ENCODE measurements at regions not wholly inside any gene's neighbourhood (a gene's known extent, or its start where the extent isn't known, plus 50 kb on each side); places are given as distances from the start of the nearest gene placed in this dataset.

- no peak for DNase-seq
Measured at GRCh38 chr1:36743286-36744005, 260.7 kb upstream of the CSF3R start.

DNA sequence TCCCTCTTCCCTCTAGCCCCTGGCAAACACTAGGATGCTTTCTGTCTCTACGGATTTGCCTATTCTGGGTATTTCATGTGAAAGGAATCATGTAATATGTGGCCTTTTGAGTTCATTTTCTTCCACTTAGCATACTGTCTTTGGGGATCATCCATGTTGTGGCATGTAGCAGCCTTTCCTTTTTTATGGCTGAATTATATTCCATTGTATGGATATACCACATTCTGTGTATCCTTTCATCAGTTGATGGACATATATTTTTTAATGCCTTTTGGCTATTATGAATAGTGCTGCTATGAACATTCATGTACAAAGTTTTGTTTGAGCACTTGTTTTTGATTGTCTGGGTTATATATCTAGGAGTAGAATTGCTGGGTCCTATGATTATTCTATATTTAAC, 258.4 kb upstream of the CSF3R start:
- DNase-seq = no peak

DNA sequence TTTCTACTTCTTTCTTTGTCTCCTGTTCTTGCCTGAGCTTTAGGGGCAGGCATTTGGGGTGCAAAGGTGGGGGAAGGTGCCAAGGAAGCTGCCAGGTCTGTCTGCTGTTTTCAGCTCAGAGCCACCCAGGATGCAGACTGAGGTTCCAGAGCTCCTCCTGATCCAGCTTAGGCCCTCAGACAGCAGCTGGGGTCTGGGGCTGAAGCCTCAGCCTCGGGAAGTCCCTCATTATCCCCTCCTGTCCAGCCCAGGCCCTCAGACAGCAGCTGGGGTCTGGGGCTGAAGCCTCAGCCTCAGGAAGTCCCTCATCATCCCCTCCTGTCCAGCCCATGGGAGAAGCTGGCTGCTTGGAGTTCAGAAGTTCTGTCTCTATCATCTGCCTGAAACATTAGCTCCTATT, 257.7 kb upstream of the CSF3R start:
- no peak for DNase-seq

DNA sequence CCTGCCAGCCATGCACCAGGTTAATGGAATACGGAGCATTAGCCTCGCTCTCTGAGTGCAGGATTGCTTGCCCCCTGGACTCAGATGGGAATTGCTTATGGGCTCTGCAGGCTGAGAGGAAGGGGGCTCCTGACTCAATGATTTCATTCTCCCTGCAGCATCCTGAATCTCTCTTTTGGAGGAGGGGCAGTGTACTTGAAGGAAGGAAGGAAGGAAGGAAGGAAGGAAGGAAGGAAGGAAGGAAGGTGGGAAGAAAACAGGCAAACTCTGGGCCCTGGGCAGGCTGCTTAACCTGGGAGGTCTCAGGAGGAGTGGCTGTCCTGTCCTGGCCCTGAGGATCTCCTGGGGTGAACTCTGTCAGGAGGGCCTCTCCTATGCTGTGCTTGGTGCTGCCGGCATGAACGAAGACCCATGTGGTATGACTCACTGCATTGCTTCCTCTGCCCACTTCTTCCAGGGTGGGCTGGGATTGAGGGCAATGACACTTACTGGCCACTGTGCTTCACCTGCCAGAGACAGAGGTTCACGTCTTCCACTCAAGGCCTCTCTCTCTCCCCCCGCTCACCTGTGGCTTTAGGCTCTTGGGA, 257.1 kb upstream of the CSF3R start:
- DNase-seq = no peak

DNA sequence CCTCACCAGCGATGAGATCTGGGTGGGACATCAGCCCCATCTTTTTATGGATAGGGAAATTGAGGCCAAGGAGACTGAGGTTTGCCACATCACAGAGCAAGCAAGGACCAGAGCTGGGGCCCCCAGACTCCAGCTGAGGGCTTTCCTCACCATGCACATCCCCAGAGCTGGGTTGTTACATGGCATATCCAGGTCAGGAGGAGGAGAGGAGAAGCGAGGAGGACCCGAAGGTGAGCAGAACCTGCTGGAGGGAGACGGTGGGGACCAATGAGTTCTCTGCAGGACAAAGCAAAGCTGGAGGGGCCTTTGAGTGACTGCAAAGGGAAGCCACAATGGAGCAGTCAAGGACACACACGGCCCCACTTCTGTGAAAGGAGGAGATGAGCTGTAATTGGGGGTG, 255.5 kb upstream of the CSF3R start:
- no peak for DNase-seq

DNA sequence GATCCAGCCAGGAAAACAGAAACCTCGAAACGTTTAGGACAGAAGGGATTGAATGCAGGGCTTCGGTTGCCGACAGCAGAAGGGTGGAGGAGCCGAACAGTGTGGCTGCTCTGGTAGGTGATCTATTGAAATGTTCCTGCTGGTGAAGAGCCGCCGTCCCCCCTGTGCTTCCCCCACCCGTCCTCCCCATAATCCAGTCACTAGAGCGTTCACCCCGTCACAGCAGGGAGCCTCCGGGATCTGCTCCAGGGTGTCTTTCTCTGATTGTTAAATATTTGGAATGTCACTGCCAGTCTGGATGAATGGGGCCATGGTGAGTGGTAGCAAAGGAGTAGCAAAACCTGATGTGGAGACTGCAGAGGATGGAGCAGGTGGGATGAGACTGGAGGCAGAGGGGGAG, 255.1 kb upstream of the CSF3R start:
- DNase-seq = peak in 2 of 56 donors; percentile 1 to 22

- DNase-seq = no peak
Measured at GRCh38 chr1:36737038-36737555, 254.4 kb upstream of the CSF3R start.

- peak in 28 of 56 donors; percentile 1 to 67 (median 18) for DNase-seq
Measured at GRCh38 chr1:36735939-36736730, 253.4 kb upstream of the CSF3R start.

GRCh38 chr1:36735436-36735835, 252.7 kb upstream of the CSF3R start:
- no peak for DNase-seq

DNA sequence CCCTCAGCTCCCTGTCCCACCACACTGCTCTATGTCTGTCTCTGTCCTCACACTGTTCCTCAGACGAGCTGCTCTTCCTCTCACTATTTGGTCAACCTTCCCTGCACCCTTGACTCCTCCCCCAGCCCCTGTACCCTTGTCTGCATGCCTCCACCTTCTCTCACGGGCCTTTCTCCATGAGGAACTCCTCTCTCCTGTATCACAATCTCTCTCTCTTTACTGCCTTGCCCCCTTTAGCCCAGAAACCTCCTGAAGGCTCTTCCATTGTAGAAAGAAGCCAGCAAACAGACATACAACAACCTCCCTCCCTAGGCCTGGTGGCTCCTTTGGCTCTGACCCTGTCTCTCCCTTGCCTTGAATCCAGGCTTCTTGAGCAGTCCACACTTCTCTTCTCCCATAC, 251.6 kb upstream of the CSF3R start:
- DNase-seq = no peak

GRCh38 chr1:36733748-36734147, 251.0 kb upstream of the CSF3R start:
- no peak for DNase-seq

DNA sequence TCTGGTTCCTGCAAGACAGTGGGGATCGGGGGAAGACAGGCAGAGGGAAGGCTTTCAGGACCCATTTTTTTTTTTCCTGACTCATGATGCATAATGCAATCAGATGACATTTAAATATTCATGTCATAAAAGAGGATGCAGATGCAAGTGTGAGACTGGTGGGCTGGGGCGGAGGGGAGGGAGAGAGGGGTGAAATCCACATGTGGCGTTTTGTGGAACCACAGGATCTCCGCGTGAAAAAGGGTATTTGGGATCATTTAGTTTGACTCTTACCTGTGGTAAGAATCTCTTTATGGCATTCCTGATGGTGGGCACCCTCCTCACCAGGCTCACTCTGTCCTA, 249.3 kb upstream of the CSF3R start:
- no peak for DNase-seq

- no peak for DNase-seq
Measured at GRCh38 chr1:36731226-36732014, 248.7 kb upstream of the CSF3R start.

DNA sequence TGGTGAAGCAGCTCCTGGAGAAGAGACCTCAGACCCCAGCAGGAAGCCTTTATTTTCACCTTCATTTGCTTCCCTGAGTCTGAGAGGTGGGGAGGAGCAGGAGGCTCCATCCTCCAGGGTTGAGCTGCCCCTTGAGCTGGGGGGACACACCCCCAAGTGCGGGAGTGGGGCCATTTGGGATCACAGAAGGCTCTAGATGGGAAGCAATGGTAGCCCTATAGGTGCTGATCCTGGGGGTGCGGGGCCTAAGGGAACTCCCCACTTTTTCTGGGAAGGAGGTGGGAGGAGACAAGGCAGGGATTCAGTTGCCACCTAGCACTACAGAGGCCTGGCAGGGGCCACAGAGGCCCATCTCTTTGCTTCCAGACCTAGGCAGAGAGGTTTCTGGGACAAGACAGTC, 247.9 kb upstream of the CSF3R start:
- no peak for DNase-seq

- DNase-seq = no peak
Measured at GRCh38 chr1:36729716-36730510, 247.2 kb upstream of the CSF3R start.

- no peak for DNase-seq
Measured at GRCh38 chr1:36729289-36729688, 246.6 kb upstream of the CSF3R start.

DNA sequence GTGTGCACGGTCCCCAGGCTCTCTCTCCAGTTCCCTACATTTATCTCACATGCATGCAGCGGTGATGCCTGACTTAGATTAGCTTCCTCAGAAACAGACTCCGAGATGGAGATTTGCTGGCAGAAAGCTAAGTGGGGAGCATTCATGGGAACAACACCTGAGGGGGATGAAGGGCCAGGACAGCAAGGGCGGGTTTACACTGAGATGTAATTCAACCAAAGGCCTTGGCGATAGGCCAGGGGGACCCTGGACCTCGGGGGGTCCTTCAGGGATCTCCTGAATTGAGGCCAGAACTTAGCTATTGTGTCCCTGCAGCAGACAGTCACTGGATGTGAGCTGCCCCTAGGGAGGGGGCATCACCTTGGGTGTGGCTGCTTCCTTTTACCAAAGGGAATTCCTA, 246.1 kb upstream of the CSF3R start:
- DNase-seq = no peak

DNA sequence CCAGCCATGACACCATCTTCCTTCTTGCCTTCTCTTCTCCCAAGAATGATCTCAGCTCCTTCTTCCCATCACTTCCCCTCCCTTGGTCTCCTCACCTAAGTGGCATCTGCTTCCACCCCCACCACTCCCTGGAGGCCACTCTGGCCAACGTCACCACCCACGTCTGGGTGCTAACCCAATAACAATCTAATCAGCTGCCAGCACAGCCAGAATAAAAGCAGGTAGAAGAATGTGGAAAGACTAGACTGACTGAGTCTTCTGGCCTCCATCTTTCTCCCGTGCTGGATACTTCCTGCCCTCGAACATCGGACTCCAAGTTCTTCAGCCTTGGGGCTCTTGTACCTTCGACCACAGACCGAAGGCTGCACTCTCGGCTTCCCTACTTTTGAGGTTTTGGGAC, 245.3 kb upstream of the CSF3R start:
- DNase-seq = no peak

DNA sequence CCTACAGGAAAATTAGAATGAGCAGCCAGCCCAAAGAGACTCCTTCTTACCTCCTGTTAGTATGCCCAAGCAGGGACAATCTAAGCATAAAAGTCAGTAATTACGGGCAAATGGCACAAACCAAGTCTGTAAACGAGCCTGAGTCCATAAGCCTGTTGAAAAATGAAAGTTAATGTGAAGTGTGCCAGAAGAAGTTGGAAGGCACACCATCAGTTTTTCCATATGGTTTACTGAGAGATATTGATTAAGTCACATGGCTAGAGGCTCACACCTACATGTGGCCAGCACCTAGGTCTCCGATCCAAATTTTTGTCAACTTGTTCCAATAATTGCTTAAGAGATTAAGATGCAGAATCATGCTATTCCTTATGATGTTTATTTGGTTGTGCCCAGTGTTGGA, 242.4 kb upstream of the CSF3R start:
- DNase-seq = no peak

GRCh38 chr1:36723813-36724212, 241.1 kb upstream of the CSF3R start:
- no peak for DNase-seq

GRCh38 chr1:36722871-36723270, 240.2 kb upstream of the CSF3R start:
- no peak for DNase-seq

Measured in nucleus accumbens (tissue), 56 donors.